ENCODE measurements at regions not wholly inside any gene's neighbourhood (a gene's known extent, or its start where the extent isn't known, plus 50 kb on each side); places are given as distances from the start of the nearest gene placed in this dataset.
"Not testable (repeated sequence)": the region's sequence is repeated elsewhere in the genome, so short reads cannot be mapped to it uniquely, and the experiment has no call there.

DNA sequence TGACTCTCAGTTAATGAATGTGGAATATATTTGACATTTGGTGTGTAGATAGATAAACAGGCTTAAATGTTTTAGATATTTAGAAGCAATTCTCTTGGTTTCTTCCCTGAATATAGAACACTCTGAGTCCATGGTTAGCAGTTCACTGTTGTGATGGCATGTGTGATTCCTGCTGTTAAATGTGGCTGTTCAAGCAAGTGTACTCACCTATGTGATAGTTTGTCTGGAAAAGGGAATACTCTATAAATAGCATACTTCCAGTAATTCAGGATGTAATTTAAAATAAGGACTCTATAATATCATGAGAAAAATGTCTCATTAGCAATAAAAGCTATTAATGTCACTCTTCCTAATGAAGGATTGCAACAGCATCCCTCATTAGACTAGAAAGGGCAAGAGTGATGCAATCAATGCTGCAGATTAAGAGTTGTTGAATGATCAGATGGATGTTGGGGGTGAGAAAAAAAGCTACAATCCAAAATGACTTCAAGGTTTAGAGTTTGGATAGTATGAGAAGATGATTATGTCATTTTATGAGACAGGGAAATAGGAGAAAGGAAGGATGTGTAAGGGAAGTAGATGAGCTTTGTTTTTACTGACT, 201.8 kb upstream of the WDFY3 start:
- no peak for DNase-seq

DNA sequence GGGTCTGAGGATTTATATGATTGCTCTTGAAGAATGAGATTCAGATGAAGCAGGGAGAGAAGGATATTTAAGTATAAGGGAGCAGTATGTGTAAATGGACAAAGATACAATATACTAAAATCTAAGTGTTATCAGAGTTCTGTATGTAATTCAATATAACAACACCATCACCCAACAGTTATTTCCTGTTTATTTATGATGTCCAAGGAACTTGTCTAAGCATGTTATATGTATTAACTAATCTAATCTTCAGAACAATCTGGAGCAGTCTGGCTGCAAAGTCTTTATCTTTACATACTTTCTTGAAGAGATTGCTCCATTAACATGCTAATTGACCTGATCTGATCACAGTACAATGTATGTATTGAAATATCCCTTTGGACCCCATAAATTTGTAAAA, 203.8 kb upstream of the WDFY3 start:
- no peak for DNase-seq

DNA sequence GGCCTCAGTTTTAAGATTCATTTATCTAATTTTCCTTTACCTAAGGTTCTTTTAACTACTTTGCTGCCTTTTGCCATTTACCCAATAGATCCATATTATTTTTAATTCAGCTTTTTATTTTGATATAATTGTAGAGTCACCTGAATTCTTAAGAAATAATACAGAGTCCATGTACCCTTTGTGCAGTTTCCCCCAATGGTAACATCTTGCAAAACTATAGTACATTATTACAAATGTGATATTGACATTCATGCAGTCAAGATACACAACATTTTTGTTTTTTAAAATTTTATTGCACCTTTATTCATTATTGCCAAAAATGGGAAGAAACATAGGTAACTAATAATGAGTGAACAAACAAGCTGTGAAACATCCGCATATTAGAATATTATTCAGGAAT, 208.7 kb upstream of the WDFY3 start:
- DNase-seq = no peak

DNA sequence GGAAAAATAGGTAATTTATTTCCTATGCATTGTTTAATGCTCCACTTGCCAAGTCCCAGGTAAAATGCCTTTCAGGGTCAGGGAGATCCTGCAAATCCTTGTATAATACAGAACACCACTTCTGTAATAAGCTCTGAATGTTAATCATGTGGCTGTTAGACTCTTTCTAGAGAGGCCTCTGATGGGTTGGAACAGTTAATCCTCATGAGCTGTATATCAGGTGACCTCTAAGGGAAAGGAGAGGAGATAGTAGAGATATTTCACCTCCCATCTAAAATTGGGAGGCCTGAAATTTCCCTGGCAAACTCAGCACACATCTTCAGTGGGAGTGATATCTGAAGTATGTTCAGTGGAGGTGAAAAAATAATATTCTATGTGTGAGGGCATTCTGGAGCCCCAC, 210.6 kb upstream of the WDFY3 start:
- no peak for DNase-seq

DNA sequence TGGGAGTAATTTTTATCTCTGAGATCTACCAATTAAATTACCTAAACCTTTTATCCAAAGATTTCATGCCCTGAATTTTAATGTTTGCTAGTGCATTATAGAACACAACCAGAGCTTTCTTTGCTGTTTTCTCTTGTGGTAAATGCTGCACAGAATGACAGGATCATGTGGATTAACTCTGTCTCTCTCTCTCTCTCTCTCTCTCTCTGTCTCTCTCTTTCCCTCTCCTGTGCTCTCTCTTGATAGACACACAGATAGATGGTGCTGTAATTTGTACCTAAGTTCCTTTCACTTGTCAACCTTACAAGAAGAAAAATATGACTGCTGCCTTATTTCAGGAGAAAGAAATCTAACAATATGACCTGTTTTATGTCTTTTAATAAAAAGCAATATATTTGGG, 211.2 kb upstream of the WDFY3 start:
- no peak for DNase-seq

DNA sequence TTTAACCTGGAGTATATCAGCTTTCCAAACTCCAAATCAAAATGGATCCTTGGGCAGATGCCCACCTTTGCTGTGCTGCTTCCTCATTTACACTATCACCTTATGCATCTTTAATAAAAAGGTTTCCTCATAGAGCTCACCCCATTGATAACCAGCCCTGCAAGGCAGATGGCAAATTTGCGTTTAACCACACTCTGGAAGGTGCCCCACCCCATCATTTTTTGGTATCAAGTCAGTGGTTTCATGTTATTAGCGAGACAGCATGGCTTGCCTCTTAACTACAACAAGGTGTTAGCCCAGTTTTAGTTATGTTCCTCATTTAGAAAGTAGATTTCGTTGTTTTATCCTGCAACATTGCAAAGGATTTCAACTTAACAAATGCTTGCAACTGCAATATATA, 214.0 kb upstream of the WDFY3 start:
- no peak for DNase-seq

DNA sequence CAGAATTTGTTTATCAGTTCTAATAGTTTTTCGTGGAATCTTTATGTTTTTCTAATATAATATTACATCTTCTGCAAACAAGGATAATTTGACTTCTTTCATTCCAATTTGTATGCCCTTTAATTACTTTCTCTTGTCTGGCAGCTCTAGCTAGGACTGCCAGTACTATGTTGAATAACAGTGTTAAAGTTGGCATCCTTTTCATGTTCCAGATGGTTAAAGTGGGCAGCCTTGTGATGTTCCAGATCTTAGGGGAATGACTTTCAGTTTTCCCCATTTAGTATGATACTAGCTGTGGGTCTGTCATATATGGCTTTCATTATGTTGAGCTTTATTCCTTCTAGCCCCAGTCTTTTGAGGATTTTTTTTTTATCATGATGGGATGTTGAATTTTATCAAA, 220.6 kb upstream of the WDFY3 start:
- DNase-seq = no peak

DNA sequence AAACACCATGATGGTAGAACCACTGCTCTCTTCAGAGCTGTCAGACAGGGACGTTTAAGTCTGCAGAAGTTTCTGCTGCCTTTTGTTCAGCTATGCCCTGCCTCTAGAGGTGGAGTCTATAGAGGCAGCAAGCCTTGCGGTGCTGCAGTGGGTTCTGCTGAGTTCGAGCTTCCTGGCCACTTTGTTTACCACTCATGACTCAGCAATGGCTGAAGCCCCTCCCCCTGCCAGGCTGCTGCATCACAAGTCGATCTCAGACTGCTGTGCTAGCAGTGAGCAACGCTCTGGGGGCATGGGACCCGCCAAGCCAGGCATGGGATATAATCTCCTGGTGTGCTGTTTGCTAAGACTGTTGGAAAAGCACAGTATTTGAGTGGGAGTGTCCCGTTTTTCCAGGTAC, 229.5 kb upstream of the WDFY3 start:
- not testable (repeated sequence) for DNase-seq

DNA sequence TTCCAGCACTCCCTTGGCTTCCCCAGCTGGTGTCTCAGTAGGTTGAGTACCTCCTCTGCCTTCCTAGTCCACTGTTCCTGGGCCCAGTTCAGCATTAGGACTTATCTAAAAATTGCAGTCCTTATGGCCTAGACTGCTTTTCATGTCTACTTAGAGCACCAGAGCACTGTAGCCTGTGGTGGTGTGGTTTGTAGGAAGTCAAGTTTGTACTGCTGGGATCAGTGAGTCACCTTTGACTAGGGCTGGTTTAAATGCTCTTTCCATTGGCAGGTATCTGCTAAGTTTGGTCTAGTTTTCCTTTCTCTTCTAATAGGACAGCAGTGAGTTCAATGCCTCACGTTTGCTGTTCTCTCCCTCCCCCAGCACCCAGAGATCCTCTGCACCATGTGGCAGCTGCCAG, 233.6 kb upstream of the WDFY3 start:
- no peak for DNase-seq

DNA sequence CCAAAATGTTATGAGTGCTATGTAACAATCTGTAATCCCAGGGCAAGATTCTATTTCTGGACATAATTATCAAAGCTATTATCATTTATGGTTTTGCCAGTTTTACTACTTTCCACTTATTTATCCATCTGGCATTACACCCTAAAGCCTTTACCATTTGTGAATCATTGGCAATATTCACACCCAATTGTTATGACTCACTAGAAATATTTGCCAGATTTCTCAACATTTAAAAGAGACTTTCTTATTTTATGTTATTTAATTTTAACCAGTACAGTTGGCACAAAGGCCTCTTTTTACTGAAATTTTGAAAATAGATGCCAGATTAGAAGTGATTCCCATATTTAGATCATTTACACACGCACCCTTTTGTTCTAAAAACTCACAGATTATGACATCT, 242.7 kb upstream of the WDFY3 start:
- DNase-seq = no peak

DNA sequence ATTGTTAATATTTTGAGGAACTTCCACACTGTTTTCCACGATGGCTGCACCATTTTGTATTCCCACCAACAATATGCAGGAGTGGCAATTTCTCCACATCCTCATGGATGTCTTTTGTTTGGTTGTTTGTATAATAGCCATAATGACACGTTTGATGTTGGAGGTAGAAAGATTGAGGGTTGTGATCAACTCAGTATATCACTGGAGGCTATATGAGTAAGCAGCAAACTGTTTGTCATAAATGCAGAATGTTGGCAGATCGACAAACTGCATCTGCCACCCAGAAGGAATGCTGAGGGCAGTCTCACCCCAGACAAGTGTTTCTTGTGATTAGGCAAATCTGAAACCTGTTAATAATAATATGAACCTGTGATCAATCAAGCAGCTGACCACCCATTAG, 243.9 kb upstream of the WDFY3 start:
- DNase-seq = peak; percentile 21

DNA sequence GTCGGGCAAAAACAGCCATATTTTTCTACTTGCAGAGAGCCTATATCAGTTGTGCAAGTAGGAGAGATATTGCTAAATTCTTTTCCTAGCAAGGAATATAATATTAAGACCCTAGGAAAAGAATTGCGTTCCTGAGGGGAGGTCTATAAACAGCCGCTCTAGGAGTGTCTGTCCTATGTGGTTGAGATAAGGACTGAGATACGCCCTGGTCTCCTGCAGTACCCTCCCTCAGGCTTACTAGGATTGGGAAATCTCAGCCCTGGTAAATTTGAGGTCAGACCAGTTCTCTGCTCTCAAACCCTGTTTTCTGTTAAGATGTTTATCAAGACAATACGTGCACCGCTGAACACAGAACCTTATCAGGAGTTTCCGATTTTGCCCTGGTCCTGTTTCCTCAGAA, 250.1 kb upstream of the WDFY3 start:
- not testable (repeated sequence) for DNase-seq

DNA sequence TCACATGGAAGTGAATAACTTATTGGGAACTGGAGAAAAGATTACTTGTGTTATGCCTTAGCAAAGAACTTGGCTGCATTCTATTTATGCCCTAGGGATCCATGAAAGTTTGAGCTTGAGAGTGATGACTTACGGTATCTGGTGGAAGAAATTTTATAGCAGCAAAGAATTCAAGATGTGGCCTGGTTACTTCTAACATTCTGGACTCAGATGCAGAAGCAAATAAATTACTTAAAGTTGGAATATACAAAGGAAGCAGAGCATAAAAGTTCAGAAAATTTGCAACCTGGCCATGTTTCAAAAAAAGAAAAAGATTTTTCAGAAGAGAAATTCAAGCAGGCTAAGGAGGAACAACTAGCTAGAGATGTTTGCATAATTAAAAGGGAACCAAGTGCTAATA, 252.3 kb upstream of the WDFY3 start:
- no peak for DNase-seq

DNA sequence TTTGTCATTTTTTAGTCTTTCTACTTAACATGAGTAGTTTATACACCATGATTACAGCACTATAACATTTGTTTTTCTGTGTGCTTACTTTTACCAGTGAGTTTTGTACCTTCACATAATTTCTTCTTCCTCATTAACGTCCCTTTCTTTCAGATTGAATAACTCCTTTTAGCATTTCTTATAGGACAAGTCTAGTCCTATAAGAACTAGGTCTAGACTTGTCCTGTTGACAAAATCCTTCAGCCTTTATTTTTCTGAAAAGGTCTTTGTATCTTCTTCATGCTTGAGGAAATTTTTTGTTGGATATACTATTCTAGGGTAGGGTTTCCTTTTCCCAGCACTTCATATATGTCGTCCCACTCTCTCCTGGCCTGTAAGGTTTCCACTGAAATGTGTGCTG, 253.3 kb upstream of the ARHGAP24 start:
- no peak for DNase-seq

DNA sequence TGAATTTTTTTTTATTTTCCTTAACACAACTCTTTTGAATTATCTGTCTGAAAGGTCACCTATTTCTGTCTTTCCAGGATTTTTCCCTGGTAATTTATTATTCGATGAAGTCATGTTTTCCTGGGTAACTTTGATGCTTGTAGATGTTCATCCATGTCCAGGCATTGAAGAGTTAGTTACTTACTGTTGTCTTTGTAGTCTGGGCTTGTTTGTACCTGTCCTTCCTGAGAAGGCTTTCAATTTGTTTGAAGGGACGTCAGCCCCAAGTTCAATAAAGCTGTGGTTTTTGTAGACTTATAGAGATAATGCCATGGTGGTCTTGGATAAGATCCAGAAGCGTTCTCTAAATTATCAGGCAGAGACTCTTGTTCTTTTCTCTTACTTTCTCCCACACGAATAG, 252.4 kb upstream of the ARHGAP24 start:
- peak; percentile 29 for DNase-seq

DNA sequence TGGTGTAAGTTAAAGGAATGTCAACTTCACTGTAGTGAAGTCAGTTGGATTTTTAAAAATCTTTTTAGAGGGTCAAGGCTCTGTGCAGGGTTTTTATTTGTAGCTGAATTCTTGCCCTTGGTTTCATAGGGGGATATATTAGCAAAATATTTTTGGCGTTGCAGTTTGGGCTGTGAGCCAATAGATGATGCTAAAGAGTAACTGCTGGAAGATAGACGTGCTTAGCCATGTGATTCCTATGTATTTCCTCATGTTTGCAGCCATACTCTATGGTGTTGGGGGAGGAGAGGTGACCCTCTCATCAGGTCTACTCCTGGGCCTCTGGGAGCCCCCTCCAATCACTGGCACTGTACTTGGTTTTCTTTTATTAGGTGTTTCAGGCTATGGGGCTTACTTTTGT, 246.7 kb upstream of the ARHGAP24 start:
- no peak for DNase-seq

DNA sequence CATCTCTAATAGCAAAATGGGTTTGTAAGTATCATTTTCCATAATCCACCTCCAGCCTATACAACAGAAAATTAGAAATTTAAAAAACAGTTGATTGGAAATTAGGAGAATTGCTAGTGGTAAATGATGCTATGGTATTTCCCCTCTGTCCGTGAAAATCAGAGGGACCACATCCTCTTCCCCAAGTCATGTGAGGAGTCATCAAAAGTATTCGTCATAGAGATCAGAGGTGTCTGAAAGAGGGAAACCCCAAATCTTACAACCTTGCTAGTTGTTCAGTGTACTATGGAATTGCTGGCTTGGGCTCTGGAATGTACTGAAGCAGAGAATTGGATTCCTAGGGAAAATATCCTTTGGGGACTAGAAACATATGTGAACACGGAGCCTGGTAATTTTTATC, 241.4 kb upstream of the ARHGAP24 start:
- no peak for DNase-seq

DNA sequence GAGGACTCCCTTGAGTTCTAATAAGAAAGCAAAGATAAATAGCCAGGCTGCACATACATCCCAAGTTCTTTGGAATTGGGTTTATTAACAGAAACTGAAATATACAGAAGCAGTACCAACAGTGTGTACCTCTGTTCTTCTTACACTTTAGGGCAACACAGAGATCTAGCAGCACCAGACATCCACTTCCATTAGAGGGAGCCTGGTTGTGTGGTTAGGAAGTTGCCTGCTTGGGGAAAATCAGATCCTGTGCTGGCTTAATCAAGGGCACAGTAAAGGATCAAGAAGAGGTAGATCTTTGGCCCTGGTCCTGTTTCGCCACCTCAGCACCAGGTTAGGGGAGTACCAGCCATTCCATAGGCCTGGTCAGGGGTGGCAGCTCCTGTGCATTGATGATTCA, 231.1 kb upstream of the ARHGAP24 start:
- no peak for DNase-seq

DNA sequence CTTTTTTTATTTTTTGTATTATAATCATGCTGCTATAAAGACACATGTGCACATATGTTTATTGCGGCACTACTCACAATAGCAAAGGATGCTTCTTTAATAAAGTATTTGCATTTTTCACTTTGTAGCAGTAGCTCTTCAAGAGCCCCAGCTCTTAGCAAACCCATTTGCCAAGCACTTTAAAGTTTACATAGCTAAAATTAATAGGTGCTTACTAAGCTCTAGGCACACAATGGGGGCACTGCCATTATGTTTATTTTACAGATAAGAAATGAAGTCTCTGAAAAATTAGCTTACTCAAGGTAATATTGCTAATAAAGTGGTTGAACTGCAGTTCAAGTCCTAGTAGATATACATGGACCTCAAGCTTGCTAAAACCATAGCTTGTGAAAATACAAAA, 230.3 kb upstream of the ARHGAP24 start:
- DNase-seq = no peak

DNA sequence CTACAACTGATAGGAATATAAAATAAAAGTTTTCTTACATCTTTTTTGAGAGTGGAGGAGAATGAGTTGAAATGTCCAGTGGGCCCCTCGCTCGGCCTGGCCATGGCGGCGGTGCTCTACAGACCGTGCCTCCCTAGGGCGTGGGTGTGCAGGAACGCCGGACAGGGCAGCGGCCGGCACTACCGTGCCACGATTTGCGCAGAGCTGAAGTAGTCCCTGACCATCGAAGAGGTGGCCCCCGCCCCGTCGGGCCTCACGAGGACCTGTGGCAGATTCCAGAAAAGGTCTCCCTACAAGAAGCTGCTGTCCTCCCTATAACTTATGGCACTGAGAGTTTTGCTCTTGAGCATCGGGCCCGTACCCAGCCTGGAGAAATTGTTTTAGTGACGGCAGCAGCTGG, 228.9 kb upstream of the ARHGAP24 start:
- no peak for DNase-seq

DNA sequence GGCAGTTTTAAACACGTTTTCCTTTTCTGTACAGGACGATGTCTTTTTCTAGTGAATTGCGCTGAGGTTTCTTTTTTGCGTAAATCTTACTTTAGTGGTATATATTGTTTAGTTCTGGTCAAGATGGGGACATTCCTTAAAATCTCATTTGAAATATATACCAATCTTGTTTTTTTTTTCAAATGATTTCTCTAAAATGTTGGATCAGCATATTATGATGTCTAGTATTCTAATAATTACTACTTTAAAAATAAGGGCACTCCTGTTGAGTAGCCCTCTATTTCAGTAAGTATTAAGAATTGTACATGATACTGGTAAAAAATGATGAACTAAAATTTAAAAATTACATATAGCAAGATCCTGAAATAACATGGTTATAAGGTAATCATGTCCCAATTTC, 224.1 kb upstream of the ARHGAP24 start:
- DNase-seq = no peak

DNA sequence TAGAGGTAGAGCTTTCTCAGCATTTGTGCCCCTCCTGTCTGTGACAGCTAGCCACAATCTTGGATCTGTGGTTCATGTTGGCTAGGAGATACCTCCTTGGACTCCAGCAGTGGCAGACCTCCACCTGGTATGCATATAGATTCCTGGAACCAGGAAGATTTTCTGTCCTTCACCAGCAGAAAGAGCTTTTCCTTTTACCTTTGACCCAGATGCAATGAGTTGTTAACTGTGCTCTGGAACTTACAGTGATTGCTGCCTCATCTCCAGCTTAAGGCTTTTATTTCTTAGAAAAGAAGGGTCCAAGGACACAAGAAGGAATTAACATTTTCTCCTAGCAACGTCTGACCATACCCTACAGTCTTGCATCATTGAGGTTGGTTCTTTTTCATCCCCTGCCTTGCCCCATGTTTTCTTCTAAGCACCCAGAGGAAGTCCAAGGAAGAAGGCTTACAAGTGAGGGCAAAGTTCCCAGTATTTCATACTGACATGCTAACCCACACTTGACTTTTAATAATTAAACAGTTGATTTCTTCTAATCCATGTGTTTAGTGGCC, 217.1 kb upstream of the ARHGAP24 start:
- no peak for DNase-seq

DNA sequence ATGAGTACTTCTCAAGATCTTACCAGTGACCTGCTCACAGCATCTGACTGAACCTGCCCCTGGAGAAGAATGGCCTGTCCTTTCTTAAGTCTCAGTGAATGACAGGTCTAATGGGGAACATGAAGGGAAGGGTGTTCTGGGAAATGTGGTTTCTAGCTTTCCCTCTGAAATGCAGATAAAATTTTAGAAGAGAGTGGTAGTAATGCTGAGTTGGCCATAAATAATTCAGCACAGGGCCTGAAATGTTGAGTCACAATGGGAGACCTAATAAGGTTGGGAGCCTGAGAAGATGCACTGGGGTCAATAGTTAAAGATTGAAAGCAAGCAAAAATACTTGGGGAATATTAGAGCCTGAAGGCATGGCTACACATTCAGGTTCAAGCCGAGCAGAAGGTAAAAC, 214.9 kb upstream of the ARHGAP24 start:
- DNase-seq = no peak

DNA sequence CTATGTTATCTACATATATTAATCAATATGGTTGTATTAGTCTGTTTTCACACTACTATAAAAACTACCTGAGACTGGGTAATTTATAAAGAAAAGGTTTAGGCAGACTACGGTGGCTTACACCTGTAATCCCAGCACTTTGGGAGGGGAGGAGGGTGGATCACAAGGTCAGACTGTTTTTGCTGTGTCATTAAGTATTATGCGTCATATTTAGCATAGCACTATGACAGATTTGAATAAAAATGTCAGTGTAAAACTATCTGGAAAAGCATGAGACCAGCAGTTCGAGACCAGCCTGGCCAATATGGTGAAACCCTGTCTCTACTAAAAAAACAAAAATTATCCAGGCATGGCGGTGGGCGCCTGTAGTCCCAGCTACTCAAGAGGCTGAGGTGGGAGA, 209.7 kb upstream of the ARHGAP24 start:
- no peak for DNase-seq

DNA sequence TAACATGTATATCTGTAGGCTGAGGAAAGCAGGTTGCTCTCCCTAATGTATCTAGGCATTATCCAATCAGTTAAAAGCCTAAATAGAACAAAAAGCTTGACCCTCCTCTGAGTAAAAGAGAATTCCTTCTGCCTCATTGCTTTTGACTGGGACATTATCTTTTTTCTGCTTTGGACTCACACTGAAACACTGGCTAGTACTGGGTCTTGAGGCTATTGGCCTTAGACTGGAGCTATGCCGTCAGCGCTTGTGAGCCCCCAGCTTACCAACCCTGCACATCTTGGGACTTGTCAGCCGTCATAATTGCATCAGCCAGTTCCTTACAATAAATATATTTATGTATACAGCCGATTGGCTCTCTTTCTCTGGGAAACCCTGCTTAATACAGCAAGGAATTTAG, 206.8 kb upstream of the ARHGAP24 start:
- no peak for DNase-seq

DNA sequence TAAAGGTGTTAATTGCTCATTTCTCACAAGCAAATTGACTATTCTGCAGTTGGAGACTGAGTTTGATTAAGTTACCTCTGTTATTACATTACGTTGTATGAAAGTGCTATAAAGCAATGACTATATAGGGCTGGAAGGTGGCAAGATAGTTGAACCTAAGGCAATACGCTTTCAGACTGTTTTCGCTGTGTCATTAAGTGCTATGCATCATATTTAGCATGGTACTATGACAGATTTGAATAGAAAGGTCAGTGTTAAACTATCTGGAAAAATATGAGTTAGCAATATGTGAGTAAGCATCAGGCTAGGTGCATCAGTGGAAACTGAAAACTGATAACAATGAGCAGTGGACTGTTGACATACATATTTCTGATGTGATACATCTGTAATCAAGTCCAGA, 206.0 kb upstream of the ARHGAP24 start:
- no peak for DNase-seq
